Stomach (tissue), 4 donors: ENCODE measurements at regions not wholly inside any gene's neighbourhood (a gene's known extent, or its start where the extent isn't known, plus 50 kb on each side); places are given as distances from the start of the nearest gene placed in this dataset.

Experiments used
- CTCF ChIP-seq, 7 experiments: fragments of 450-650 bp in 4 of 7; fragments of 200-600 bp in 3 of 7; sonication (generic) in 3 of 7; IDR thresholded peaks; one replicate each; pipeline ENCODE4 v1.5.1; 2016 to 2019; ENCODE audit warnings: antibody characterized with exemption in 7 of 7, control low read depth in 2 of 7, mild to moderate bottlenecking in 1 of 7
- EP300 ChIP-seq: sonication (generic); formaldehyde crosslinking; IDR thresholded peaks from one replicate; pipeline ENCODE4 v1.6.1; 2017; ENCODE audit warnings: antibody characterized with exemption

GRCh38 chr5:166618526-166618925 lies 1672.9 kb upstream of the WWC1 start:
- TF ChIP-seq CTCF (IDR thresholded peaks at IDR 0.05), result no peak
- no peak for TF ChIP-seq EP300
